HG03175 (cell line): ENCODE measurements at regions not wholly inside any gene's neighbourhood (a gene's known extent, or its start where the extent isn't known, plus 50 kb on each side); places are given as distances from the start of the nearest gene placed in this dataset.

Source experiments
- ATAC-seq: cut with Tn5 transposase; IDR thresholded peaks from one replicate; pipeline ENCODE4 v1.9.1; 2021; ENCODE audit warnings: mild to moderate bottlenecking, moderate library complexity; ENCODE audit not compliant: unreplicated experiment

- ATAC-seq = no peak
Measured at GRCh38 chr4:58711039-58711438, 1600.9 kb upstream of the IGFBP7 start.

GRCh38 chr4:58688568-58688967 is 1578.4 kb upstream of the IGFBP7 start:
- ATAC-seq = no peak

DNA sequence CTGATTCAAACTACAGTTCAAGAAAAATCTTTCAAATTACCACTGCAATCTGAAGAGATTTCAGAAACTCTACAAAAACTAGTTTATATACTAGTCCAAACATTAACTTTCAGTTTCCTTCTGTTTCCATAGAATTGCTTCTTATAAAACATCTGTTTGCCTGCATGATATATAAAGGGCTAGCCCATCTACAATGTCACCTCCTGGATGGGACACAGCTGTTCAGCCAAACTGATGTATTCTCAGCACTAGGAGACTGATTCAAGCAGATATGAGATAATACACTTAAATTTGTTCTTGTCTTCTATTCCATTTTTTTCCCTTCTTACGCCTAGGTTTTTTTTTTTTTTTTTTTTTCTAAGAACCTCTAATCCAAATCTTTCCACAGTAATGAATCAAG is 1569.7 kb upstream of the IGFBP7 start:
- ATAC-seq = no peak

DNA sequence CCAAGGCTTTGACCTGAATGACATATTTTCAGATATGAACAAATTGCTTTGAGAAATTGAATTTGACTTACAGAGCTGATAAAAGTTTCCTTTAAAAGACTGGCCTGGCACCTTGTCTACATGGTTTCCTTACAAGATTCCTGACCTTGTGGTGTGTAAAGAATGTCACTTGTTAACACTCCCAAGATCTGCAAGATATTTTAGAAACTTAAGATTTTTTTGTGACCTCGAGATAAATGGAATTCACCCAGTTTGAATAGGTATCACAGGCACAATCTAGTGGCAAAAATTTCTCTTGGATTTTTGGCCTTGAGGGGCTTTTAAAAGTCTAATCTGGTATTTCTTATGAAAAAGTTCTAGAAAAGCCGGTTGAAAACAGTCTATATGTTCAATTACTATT is 1568.9 kb upstream of the IGFBP7 start:
- ATAC-seq = no peak

- no peak for ATAC-seq
Measured at GRCh38 chr4:58669783-58670182, 1559.6 kb upstream of the IGFBP7 start.

GRCh38 chr4:58665649-58666048 is 1555.5 kb upstream of the IGFBP7 start:
- ATAC-seq = no peak

DNA sequence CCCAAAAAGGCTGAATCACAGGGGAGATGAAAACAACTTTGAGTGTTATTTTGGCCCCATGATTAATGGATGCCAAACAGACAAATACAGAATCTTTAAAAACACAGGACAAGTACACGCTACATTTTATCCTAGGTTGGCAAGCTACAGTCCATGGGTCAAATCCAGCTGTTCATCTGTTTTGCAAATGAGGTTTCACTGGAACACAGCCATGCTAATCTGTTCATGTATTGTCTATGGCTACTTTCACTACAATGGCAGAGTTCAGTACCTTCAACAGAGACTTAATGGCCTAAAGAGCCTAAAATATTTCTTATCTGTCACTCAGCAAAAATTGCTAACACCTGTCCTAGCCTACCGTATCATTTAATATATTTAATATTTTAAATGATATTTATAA is 1548.5 kb upstream of the IGFBP7 start:
- ATAC-seq = no peak

- no peak for ATAC-seq
Measured at GRCh38 chr4:58653251-58653650, 1543.1 kb upstream of the IGFBP7 start.

DNA sequence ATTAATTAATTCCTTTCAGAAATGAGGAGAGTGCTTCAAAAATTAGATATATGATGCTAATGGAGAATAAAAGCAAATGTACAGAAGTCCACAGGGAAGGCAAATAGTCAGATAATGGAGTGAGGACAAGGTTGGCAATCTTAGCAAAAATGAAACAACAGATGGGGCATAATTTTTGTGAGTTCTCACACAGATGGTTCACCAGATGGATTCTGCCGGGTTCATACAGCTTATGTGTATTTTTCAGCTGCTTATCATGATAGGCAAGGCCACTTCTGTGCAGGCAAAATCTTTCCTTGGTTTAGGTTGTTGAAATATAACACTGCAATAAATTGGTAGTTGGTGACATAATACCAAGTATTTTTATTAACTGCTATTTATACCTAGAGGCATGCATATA is 1539.0 kb upstream of the IGFBP7 start:
- no peak for ATAC-seq

- ATAC-seq = no peak
Measured at GRCh38 chr4:58646126-58646525, 1535.9 kb upstream of the IGFBP7 start.

DNA sequence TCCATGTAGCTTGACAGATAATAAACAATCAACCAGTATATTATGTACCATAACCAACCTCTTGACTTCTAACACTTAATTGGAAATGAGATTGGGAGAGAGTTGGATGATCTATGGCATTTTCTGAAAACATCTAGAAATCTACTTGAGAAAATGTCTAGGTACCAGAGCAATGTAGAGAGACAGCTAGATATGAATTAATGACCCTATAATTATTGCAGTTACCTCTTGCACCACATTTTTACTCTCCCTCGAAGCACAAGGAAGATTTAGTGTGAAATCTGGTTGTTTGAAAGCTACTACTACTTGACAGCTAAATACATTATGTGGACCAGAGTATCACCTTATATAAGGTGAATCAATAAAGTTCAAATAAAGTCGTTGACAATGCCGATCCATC is 1534.4 kb upstream of the IGFBP7 start:
- ATAC-seq = no peak

DNA sequence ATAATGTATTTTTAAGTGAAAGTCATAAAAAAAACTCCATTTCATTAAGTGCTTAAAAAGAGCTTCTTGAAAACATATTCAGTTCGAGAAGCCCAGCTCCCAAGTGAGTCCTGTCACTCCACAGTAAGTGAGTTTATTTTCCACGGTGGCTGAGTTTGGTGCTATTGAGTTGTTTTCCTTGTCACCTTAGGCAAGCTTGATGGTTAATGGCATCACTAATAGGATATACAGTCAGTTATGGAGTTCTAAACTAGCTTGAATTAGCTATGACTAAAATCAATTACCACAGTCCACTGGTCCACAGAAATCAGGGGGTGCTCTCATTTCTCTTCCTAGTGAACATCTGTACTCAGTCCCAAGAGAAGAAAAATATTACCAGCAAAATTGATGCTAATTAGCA is 1526.2 kb upstream of the IGFBP7 start:
- ATAC-seq = no peak

DNA sequence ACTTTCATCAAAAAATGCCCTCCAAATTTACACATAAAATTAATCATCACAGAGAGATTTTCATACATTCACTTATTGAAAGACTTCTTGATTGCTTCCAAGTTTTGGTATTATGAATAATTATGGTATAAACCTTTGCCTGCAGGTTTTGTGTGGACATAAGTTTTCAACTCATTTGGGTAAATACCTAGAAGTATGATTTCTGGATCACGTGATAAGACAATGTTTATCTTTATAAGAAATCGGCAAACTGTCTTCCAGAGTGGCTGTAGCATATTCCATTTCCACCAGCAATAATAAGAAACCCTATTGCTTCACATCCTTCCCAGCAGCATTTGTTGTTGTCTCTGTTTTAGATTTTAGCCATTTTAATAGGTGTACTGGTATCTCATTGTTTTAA is 1507.0 kb upstream of the IGFBP7 start:
- ATAC-seq = no peak

DNA sequence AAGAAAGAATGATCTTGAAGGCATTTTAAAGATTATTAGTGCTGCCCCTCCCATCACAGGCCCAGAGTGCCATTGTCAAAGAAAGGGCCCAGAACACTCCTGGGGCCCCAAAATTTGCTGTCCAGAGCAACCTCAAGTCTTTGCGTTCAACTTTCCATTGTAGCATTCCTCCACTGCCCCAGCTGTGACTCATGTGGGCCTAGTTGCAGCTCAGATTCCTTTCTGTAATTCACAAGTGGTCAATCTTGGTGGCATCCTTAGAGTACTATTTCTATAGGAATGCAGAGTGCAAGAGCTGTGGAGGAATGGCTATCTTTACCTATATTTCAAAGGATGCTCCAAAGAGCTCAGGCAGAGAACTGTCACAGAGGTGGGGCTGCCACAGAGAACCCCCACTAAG is 1500.8 kb upstream of the IGFBP7 start:
- no peak for ATAC-seq

- ATAC-seq = no peak
Measured at GRCh38 chr4:58606303-58606702, 1496.1 kb upstream of the IGFBP7 start.

GRCh38 chr4:58603951-58604350 is 1493.8 kb upstream of the IGFBP7 start:
- no peak for ATAC-seq

- ATAC-seq = no peak
Measured at GRCh38 chr4:58602731-58603359, 1492.7 kb upstream of the IGFBP7 start.

DNA sequence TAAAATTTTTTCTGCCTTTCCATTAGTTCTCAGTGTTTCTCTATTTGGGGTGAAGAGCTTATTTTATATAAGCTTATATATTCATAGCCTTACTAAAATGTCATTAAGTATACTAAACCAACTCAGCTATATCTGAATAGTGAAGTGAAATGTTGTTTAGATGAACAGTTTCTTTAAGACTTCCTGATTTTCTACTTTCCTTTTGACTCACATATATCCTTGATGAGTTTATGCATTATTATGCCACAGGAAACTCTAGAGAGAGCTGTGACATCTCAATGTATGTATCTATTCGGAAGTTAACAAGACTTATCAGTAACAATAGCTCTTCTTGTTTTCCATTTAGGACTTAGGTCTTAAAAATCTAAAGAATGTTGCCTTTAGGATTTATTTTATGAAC is 1491.8 kb upstream of the IGFBP7 start:
- ATAC-seq = no peak

- ATAC-seq = no peak
Measured at GRCh38 chr4:58600290-58600689, 1490.1 kb upstream of the IGFBP7 start.

GRCh38 chr4:58590722-58591121 is 1480.5 kb upstream of the IGFBP7 start:
- no peak for ATAC-seq

DNA sequence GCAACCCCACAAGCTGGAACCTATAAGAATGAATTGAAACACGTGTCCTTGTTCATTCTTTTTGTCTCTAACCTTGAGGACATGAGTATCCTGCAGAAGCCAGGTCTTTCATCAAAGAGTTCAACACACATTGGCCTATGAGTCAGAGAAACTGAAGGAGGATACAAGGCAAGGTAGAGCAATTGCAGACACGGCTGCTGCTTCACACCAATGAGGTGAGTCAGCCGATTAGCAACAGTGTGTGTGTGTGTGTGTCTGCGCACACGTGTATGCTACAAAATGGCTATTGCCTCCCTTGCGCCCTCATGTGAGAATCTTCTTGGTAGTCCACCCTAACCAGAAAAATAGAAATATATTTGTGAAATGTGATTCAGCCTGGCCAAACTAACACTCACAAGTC is 1477.7 kb upstream of the IGFBP7 start:
- no peak for ATAC-seq

GRCh38 chr4:58566260-58566659 is 1456.1 kb upstream of the IGFBP7 start:
- no peak for ATAC-seq

DNA sequence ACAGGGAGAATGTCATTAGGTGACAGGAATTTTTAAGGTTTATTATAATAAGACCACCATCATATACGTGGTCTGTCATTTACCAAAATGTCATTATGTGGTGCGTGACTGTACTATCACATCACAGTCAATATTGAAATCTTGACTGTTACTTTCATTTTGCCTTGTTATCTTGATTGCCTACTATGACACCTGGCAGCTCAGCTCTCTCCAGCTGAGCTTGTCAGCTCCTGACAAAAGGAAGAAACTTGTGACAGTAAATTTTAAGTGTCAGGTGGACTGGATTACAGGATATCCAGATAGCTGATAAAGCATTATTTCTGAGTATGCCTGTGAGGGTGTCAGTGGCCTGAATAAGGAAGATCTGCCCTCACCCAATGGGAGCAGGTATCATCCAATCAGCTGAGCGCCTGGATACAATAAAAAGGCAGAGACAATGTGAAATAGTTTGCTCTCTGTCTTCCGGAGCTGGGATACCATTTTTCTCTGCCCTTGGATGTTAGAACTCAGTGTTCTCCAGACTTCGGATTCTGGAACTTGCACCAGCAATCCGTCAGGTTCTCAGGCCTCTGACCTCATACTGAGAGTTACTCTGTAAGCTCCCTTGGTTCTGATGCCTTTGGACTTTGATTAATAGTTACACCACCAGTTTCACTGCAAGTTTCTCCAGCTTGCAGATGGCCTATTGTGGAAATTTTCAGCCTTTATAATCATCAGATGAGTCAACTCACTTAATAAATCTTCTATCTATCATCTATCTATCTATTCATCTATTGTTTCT is 1454.7 kb upstream of the IGFBP7 start:
- no peak for ATAC-seq
